Endodermal cell (in vitro differentiated cells): ENCODE measurements at regions not wholly inside any gene's neighbourhood (a gene's known extent, or its start where the extent isn't known, plus 50 kb on each side); places are given as distances from the start of the nearest gene placed in this dataset.

Source experiments
- DNase-seq: peaks from one replicate; pipeline ENCODE4 v3.0.0-alpha.2; 2017
- H3K27ac ChIP-seq: 2 replicates; pipeline ENCODE4 v1.5.1; 2013; ENCODE audit warnings: mild to moderate bottlenecking, low read depth, low read length, moderate library complexity
- H3K27me3 ChIP-seq: 2 replicates; pipeline ENCODE4 v1.6.1; 2013; ENCODE audit warnings: mild to moderate bottlenecking, low read length, moderate library complexity; ENCODE audit not compliant: insufficient read depth, control insufficient read depth, poor library complexity, severe bottlenecking
- H3K36me3 ChIP-seq: 2 replicates; pipeline ENCODE4 v1.7.0; 2013; ENCODE audit warnings: mild to moderate bottlenecking, low read length, moderate library complexity; ENCODE audit not compliant: control insufficient read depth, insufficient read depth
- H3K4me1 ChIP-seq: one replicate; pipeline ENCODE4 v1.7.0; 2013; ENCODE audit warnings: low read length; ENCODE audit not compliant: control insufficient read depth, insufficient read depth
- H3K4me3 ChIP-seq: 2 replicates; pipeline ENCODE4 v1.5.1; 2013; ENCODE audit warnings: mild to moderate bottlenecking, low read length, moderate library complexity
- H3K9ac ChIP-seq: 2 replicates; pipeline ENCODE4 v1.6.1; 2013; ENCODE audit warnings: mild to moderate bottlenecking, low read length, moderate library complexity; ENCODE audit not compliant: poor library complexity, severe bottlenecking; ENCODE audit errors: extremely low read depth
- H3K9me3 ChIP-seq: 2 replicates; pipeline ENCODE4 v1.6.1; 2013; ENCODE audit warnings: mild to moderate bottlenecking, low read length, moderate library complexity; ENCODE audit not compliant: control insufficient read depth
- H3K27ac Mint-ChIP-seq: 2 replicates; pipeline ENCODE4 v1.8.0; 2020; ENCODE audit warnings: mixed read lengths
- H3K27me3 Mint-ChIP-seq: 2 replicates; pipeline ENCODE4 v1.8.0; 2021; ENCODE audit warnings: mild to moderate bottlenecking, mixed read lengths; ENCODE audit not compliant: insufficient read depth
- H3K36me3 Mint-ChIP-seq: 2 replicates; pipeline ENCODE4 v1.8.0; 2020; ENCODE audit warnings: low read depth, mixed read lengths
- H3K4me1 Mint-ChIP-seq: 2 replicates; pipeline ENCODE4 v1.8.0; 2020; ENCODE audit warnings: mixed read lengths
- H3K4me3 Mint-ChIP-seq: 2 replicates; pipeline ENCODE4 v1.8.0; 2020; ENCODE audit warnings: mild to moderate bottlenecking, moderate library complexity, mixed read lengths
- H3K9me3 Mint-ChIP-seq: 2 replicates; pipeline ENCODE4 v1.8.0; 2020; ENCODE audit warnings: mild to moderate bottlenecking, mixed read lengths
- WGBS, 2 experiments: methylation state at CpG; one replicate each; pipeline versions ENCODE4 v1.1.5 to v1.1.7; 2013; ENCODE audit warnings: missing lambda C conversion rate in 2 of 2, mixed read lengths in 1 of 2; ENCODE audit not compliant: insufficient coverage in 1 of 2, insufficient read length in 1 of 2; 5-methylcytosine and 5-hydroxymethylcytosine counted together
- TF ChIP-seq, protein P1 (sequence below): fragments of 200-600 bp; sonication (generic); conservative IDR thresholded peaks from 2 replicates; pipeline ENCODE4 v1.5.0; 2021; ENCODE audit warnings: antibody characterized with exemption, mild to moderate bottlenecking

DNA sequence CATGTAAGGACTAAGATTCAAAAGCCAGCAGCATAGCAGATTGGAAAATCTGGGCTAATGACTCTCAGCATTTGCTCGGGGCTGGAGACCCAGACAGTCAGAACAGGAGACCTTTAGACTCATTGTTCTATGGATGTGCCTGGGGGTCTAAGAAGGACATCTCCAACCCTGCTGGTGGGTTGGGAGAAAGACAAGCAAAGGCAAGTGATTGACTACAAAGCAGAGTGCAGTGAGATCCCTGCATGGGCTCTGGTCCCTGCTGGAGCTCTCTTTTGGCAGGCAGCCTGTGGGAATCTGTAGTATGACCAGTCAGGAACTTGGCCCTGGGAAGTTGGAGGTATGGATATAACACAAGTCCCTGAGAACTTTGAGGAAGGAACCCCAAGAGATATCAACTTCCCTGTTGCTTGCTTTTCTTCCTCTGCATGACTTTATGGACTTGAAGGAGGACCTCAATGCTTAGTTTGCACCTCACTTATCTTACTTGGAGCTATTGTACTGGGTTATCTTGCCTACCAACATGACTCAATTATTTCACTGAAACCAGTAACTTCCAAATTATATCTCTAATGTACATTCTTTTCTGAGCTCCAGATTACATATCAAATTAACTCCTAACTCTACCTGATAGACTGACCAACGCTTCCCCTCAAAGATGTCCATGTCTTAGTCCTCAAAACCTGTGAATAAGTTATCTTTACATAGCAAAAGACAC lies 236.0 kb downstream of the CYRIA start:
- TF ChIP-seq, protein P1, sequence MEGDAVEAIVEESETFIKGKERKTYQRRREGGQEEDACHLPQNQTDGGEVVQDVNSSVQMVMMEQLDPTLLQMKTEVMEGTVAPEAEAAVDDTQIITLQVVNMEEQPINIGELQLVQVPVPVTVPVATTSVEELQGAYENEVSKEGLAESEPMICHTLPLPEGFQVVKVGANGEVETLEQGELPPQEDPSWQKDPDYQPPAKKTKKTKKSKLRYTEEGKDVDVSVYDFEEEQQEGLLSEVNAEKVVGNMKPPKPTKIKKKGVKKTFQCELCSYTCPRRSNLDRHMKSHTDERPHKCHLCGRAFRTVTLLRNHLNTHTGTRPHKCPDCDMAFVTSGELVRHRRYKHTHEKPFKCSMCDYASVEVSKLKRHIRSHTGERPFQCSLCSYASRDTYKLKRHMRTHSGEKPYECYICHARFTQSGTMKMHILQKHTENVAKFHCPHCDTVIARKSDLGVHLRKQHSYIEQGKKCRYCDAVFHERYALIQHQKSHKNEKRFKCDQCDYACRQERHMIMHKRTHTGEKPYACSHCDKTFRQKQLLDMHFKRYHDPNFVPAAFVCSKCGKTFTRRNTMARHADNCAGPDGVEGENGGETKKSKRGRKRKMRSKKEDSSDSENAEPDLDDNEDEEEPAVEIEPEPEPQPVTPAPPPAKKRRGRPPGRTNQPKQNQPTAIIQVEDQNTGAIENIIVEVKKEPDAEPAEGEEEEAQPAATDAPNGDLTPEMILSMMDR: peak; percentile 67
- no peaks in the 10 kb centered on the region for H3K36me3 Mint-ChIP-seq
- no peaks in the 10 kb centered on the region for H3K36me3 ChIP-seq
- no peak overlapping the region for H3K27ac ChIP-seq
- no peak overlapping the region for H3K9ac ChIP-seq
- H3K4me1 Mint-ChIP-seq: peaks cover 40% of the 10 kb centered on the region
- 55 to 67% methylated on average over 2 of the region's 2 CpGs for WGBS, 2 experiments
- no peaks in the 10 kb centered on the region for H3K27me3 ChIP-seq
- H3K27ac Mint-ChIP-seq: no peak overlapping the region
- H3K9me3 ChIP-seq: peaks cover 10% of the 10 kb centered on the region
- H3K4me3 Mint-ChIP-seq: no peak overlapping the region
- peak; percentile 63 for DNase-seq
- no peaks in the 10 kb centered on the region for H3K27me3 Mint-ChIP-seq
- no peaks in the 10 kb centered on the region for H3K9me3 Mint-ChIP-seq
- peaks cover 19% of the 10 kb centered on the region for H3K4me1 ChIP-seq
- H3K4me3 ChIP-seq: peak overlapping the region; percentile 5

DNA sequence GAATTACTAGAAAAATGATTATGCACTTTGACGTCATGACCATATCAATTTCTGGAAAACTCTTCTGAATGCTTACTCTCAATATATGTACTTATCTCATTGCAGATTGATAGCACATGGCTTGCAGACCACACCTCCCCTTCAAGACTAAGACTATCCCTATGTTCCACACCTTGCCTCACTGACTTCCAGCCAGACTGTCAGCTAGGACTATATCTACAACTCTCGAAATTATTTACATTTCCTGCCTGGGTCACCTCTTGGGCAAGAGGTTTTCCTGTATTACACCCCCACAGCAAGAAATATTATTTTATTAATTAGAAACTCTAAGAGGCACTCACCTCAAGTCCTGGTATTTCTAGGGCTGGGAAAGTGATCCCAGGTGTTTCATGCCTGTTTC lies 236.6 kb downstream of the CYRIA start:
- Histone ChIP-seq H3K9ac (no peak overlapping the region), H3K27me3 (no peaks in the 10 kb centered on the region), H3K4me3 (no peak overlapping the region), H3K4me1 (peaks cover 19% of the 10 kb centered on the region), H3K36me3 (no peaks in the 10 kb centered on the region), H3K9me3 (peaks cover 12% of the 10 kb centered on the region), H3K27ac (no peak overlapping the region)
- WGBS, 2 experiments: 85% methylated on average over 2 of the region's 2 CpGs; no CpG with 5 or more reads in 1 of the 2 experiments
- TF ChIP-seq, protein P1: no peak
- Mint-ChIP-seq H3K4me1 (peaks cover 40% of the 10 kb centered on the region), H3K27me3 (no peaks in the 10 kb centered on the region), H3K36me3 (no peaks in the 10 kb centered on the region), H3K4me3 (no peak overlapping the region), H3K27ac (no peak overlapping the region), H3K9me3 (no peaks in the 10 kb centered on the region)
- DNase-seq: no peak

DNA sequence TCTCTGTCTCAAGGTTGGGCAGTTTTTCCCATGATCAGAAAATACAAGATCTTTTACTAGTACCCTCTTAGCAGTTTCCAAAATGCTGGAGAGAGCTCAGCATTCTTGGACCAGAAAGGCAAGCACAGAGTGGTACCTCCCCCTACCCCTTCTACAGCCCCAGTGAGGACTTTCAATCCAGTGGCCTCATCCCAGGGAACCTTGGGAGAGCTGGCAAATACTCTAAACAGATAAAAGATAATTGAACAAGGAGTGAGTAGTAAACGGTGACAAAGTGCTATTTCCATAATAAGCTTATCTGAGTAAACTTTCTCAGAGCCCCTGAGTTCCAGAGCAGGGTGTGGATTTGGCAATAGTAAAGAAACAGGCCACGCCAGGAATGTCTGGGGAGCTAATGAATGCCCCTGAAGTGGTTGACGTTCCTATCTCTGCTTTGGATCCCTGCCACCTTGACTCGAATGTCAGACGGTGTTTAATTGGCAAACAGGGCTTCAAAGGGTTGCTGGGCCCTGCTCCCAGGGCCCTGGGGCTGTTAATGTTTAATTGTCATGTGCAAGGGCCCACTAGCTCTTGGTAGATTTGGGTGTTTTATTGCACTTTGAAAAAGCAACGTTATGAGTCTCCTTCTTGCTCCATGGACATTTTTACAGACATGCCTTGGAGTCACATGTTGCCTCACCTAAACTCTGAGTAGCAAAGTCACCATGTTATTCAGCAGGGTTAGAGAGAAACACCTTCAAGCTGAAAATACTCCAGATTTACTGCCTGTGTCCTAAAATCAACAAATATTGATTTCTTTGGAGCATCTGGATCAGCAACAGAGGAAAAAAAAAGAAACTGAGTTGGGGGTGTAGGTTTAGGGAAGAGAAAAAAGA lies 239.9 kb downstream of the CYRIA start:
- H3K36me3 ChIP-seq: no peaks in the 10 kb centered on the region
- H3K27ac ChIP-seq: no peak overlapping the region
- WGBS, 2 experiments: 32 to 38% methylated on average over 4 to 6 of the region's 6 CpGs
- Mint-ChIP-seq H3K9me3 (no peaks in the 10 kb centered on the region), H3K27me3 (no peaks in the 10 kb centered on the region), H3K27ac (peak overlapping the region; percentile 88), H3K4me3 (peak overlapping the region; percentile 16), H3K4me1 (peaks cover 31% of the 10 kb centered on the region), H3K36me3 (no peaks in the 10 kb centered on the region)
- peak overlapping the region; percentile 2 for H3K4me3 ChIP-seq
- peak; percentile 79 for DNase-seq
- peaks cover 22% of the 10 kb centered on the region for H3K4me1 ChIP-seq
- H3K9ac ChIP-seq: peak overlapping the region; percentile 31
- TF ChIP-seq, protein P1: no peak
- peaks cover 12% of the 10 kb centered on the region for H3K9me3 ChIP-seq
- H3K27me3 ChIP-seq: no peaks in the 10 kb centered on the region
